Upper lobe of right lung (tissue), 1 donor: ENCODE measurements at regions not wholly inside any gene's neighbourhood (a gene's known extent, or its start where the extent isn't known, plus 50 kb on each side); places are given as distances from the start of the nearest gene placed in this dataset.

ENCODE experiments used
- ATAC-seq: fragments of 200-7000 bp; cut with Tn5 transposase; one replicate; pipeline ENCODE4 v1.9.1; 2020; ENCODE audit warnings: mild to moderate bottlenecking, moderate library complexity
- DNase-seq: peaks from one replicate; pipeline ENCODE4 v3.0.0-alpha.2; 2020
- H3K27ac ChIP-seq: fragments of 200-600 bp; one replicate; pipeline ENCODE4 v1.8.0; 2022
- H3K27me3 ChIP-seq: fragments of 200-600 bp; one replicate; pipeline ENCODE4 v1.8.0; 2022; ENCODE audit warnings: mild to moderate bottlenecking
- H3K36me3 ChIP-seq: fragments of 200-600 bp; one replicate; pipeline ENCODE4 v1.8.0; 2022
- H3K4me1 ChIP-seq: fragments of 200-600 bp; one replicate; pipeline ENCODE4 v1.8.0; 2022
- H3K4me3 ChIP-seq: fragments of 200-600 bp; one replicate; pipeline ENCODE4 v1.8.0; 2022; ENCODE audit warnings: mild to moderate bottlenecking
- H3K9me3 ChIP-seq: fragments of 200-600 bp; one replicate; pipeline ENCODE4 v1.8.0; 2022
- intact Hi-C: fragments of 100-400 bp; cut with DNase I; formaldehyde crosslinking; loops from one replicate; pipeline ENCODE4 v1.11.0; 2022
- TF ChIP-seq, protein P1 (sequence below): fragments of 200-600 bp; IDR thresholded peaks from one replicate; pipeline ENCODE4 v1.8.0; 2022; ENCODE audit warnings: antibody characterized with exemption
- donor health status: DM: no; HTN: yes; CAD: no; lungs with severe emphysema.

GRCh38 chr6:11869672-11870340 lies 91.2 kb upstream of the ADTRP start:
- H3K27me3 ChIP-seq = no peaks in the 10 kb centered on the region
- H3K27ac ChIP-seq = no peak overlapping the region
- H3K36me3 ChIP-seq = no peaks in the 10 kb centered on the region
- ATAC-seq (no peak), DNase-seq (no peak)
- TF ChIP-seq, protein P1, sequence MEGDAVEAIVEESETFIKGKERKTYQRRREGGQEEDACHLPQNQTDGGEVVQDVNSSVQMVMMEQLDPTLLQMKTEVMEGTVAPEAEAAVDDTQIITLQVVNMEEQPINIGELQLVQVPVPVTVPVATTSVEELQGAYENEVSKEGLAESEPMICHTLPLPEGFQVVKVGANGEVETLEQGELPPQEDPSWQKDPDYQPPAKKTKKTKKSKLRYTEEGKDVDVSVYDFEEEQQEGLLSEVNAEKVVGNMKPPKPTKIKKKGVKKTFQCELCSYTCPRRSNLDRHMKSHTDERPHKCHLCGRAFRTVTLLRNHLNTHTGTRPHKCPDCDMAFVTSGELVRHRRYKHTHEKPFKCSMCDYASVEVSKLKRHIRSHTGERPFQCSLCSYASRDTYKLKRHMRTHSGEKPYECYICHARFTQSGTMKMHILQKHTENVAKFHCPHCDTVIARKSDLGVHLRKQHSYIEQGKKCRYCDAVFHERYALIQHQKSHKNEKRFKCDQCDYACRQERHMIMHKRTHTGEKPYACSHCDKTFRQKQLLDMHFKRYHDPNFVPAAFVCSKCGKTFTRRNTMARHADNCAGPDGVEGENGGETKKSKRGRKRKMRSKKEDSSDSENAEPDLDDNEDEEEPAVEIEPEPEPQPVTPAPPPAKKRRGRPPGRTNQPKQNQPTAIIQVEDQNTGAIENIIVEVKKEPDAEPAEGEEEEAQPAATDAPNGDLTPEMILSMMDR = no peak
- no peaks in the 10 kb centered on the region for H3K9me3 ChIP-seq
- H3K4me3 ChIP-seq = no peak overlapping the region
- peaks cover 7% of the 10 kb centered on the region for H3K4me1 ChIP-seq
- intact Hi-C loops = no loop called here

- TF ChIP-seq, protein P1 = no peak
- no peaks in the 10 kb centered on the region for H3K36me3 ChIP-seq
- intact Hi-C loops = no loop called here
- no peak overlapping the region for H3K4me3 ChIP-seq
- H3K27me3 ChIP-seq = no peaks in the 10 kb centered on the region
- H3K4me1 ChIP-seq = peaks cover 7% of the 10 kb centered on the region
- H3K9me3 ChIP-seq = no peaks in the 10 kb centered on the region
- H3K27ac ChIP-seq = no peak overlapping the region
- ATAC-seq (no peak), DNase-seq (no peak)
Measured at GRCh38 chr6:11868392-11868791, 89.8 kb upstream of the ADTRP start.

DNA sequence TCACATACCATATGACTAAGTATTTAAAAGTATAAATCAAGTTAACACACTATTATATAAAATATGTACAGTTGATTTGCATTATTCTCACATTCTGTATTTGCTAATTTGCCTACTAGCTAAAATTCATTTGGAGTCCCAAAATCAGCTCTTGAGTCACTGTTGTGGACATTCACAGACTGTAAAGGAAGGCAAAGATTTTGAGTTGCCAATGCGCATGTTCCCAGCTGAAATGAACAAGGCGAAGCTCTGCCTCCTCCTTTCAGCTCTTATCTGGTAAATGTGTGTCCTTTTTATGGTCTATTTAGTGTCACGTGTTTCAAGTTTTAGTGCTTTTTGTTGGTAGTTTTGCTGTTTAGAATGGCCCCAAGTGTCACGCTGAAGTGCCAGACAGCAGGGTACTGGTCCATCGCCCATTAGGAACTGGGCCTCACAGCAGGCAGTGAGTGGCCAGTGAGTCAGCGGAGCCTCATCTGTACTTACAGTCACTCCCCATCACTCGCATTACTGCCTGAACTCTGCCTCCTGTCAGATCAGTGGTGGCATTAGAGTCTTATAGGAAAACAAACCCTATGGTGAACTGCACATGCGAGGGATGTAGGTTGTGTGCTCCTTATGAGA lies 87.2 kb upstream of the ADTRP start:
- DNase-seq = no peak
- no peak for ATAC-seq
- intact Hi-C loops = no loop called here

DNA sequence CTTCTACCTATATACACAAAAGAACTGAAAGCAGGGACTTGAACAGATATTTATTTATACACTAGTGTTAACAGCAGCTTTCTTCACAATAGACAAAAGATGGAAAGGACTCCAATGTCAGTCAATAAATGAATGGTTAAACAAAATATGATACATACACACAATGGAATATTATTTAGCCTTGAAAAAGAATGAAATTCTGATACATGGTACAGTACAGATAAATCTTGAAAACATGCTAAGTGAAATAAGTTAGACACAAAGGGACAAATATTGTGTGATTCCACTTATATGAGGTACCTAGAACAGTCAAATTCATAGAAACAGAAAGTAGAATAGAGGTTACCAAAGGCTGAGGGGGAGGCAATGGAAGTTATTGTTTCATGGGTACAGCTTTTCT lies 79.8 kb upstream of the ADTRP start:
- Histone ChIP-seq H3K9me3 (no peaks in the 10 kb centered on the region), H3K4me1 (peaks cover 14% of the 10 kb centered on the region), H3K27ac (no peak overlapping the region), H3K36me3 (no peaks in the 10 kb centered on the region), H3K27me3 (no peaks in the 10 kb centered on the region), H3K4me3 (no peak overlapping the region)
- ATAC-seq = no peak
- intact Hi-C loops = no loop called here
- TF ChIP-seq, protein P1 = no peak
- no peak for DNase-seq

More for the DNA sequence above, 87.2 kb upstream of the ADTRP start:
- Histone ChIP-seq H3K27ac (no peak overlapping the region), H3K27me3 (no peaks in the 10 kb centered on the region), H3K4me3 (no peak overlapping the region), H3K9me3 (no peaks in the 10 kb centered on the region), H3K36me3 (no peaks in the 10 kb centered on the region), H3K4me1 (peaks cover 7% of the 10 kb centered on the region)
- TF ChIP-seq, protein P1 = no peak

DNA sequence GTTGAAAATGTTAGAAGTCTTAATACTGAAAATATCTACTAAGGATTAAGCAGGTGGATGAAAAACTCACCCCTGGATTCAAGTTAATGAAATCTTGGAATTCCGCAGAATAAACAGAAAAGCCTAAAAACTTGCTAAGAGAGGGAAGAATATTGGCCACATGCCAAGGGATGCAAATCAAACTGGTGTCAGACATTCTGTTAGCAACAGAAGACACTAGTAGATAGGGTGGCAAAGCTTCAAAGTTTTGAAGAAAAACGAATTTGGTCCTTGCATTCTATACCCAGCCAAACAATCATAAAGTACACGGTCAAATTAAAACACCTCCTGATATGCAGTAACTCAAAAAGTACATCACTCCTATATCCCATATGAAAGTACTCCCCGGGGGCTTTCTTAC lies 77.1 kb upstream of the ADTRP start:
- Histone ChIP-seq H3K27ac (no peak overlapping the region), H3K9me3 (no peaks in the 10 kb centered on the region), H3K27me3 (no peaks in the 10 kb centered on the region), H3K4me1 (peaks cover 15% of the 10 kb centered on the region), H3K36me3 (no peaks in the 10 kb centered on the region), H3K4me3 (no peak overlapping the region)
- intact Hi-C loops = no loop called here
- no peak for DNase-seq
- no peak for ATAC-seq
- TF ChIP-seq, protein P1 = no peak
